Globus pallidus (tissue), 1 donor: ENCODE measurements at regions not wholly inside any gene's neighbourhood (a gene's known extent, or its start where the extent isn't known, plus 50 kb on each side); places are given as distances from the start of the nearest gene placed in this dataset.
A peak's percentile ranks its signal among the peaks of the same experiment; 100 is the strongest.
"Not testable (repeated sequence)": the region's sequence is repeated elsewhere in the genome, so short reads cannot be mapped to it uniquely, and the experiment has no call there.

Experiments used
- DNase-seq: peaks from one replicate; pipeline ENCODE4 v3.0.0-alpha.2; 2015; ENCODE audit warnings: low spot score

DNA sequence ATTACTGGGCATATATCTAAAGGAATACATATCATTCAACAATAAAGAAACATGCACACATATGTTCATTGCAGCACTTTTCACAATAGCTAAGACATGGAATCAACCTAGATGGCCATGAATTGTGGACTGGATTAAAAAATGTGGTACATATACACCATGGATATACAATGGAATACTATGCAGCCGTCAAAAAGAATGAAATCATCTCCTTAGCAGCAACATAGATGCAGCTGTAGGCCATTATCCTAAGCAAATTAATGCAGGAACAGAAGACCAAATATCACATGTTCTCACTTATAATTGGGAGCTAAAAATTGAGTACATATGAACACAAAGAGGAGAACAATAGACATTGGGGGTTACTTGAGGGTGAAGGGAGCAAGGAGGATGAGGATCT is 175.6 kb downstream of the POLR1F start:
- DNase-seq = no peak

DNA sequence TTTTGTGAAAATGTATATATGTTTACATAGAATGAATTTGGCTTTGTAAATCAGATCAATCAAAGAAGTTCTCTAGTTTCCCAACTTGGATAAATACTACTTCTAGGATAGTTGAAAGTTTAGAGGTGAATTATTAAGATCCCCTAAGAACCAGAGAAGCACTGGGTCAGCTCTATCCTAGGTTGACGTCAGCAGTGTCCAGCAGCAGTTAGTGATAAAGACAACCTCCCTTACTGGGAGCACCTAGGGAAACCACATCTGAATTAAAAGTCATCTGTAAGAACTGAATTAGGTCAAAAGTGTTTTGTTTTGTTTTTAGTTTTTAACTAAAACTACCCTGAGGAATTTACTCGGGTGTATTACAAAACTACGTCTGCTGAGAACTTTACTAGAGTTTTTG is 178.0 kb downstream of the POLR1F start:
- DNase-seq = no peak

DNA sequence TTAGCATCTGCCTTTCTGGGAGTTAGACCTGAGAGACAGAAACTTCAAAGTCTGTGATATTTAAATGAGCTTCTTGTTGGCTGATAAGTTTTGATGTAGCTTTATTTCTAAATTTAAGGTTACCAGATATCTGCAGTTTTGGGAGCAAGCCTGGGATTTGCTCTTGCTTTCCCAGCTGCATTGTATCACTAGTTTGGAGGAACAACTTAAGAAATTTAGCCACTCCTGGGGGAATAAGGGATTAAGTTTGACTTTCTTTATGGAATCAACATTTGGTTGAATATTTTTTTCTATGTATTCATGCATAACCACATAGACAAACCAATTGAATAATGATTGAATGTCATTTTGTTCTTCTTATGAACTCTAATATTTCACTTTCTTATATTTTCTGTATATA is 178.6 kb downstream of the POLR1F start:
- DNase-seq = no peak

DNA sequence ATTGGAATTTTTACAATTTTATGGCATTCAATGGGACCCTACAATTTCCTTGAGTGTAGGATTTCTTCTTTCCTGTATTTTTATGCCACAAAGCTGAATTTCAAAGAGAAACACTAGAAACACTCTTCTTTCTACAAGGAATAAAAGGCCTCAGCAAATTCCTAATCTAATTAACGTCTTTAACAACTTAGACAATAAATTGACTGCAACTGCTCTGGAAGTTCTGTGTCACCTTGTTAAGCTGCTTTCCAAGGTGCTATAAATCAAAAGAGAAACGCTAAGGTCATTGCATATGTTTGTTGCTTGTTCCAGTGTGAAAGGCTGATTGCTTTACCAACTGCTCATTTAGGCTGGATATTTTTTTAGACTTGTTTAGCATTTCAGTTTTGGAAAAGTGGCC is 182.2 kb downstream of the POLR1F start:
- DNase-seq = no peak

DNA sequence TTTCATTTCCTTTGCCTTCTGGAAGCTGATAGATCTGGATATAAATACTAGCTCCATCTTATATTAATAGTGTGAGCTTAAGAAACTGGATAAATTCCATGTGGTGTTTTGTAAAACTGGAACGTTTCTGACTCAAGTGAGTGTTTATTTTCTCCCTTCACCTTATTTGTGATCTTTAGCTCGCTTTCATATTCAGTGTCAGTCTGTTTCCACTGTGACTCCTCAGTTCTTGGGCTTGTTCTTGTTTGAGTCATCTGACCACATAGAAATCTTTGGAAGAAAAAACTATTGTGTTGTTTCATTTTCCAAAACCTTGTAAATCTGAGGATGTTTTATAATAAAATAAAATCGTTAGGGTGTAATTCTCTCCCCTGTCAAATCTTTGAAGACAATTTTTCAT is 186.4 kb downstream of the POLR1F start:
- DNase-seq = no peak

DNA sequence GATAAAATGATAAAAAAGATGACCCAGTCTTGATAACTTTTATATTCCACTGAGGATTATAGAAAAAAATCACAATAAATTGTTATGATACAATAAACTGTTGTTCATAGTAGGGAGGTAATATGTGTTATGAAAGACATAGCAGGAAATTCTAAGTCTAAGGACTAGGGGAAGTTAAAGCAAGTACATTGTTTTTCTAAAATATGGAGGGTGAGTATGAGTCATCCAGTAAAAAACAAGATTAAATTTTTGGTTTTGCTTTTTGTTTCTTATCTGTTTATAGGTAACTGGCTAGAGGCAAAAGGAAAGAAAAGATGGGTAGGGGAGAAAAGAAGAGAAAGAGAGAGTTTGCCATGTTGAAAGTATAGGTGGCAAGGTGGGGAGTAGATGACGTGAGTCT is 188.4 kb downstream of the POLR1F start:
- no peak for DNase-seq

DNA sequence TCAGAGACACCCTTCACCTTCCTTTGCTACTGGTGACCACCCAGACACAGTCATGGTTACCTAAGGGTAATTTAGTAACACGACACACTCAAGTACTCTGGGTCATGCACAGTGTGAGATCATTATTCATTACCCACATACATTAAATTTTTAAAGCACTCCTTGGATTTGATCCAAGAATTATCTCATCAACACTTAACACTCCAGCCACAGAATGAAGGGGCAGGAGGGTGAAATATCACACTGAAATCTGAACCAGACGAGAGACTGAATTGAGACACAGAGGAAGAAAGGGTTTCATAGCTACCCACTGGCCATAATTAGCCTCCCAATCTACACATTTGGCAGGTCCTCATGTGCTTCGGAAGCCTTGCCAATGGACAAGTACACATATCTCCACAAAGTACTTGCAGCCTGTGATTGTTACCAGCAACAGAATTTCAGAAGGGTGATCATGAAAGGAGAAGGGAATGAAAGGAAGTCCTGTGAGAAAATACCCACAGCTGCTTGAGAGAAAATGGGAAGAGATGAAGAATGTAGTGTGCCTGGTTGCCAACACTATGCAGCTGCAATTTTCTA is 189.3 kb downstream of the POLR1F start:
- peak; percentile 7 for DNase-seq

DNA sequence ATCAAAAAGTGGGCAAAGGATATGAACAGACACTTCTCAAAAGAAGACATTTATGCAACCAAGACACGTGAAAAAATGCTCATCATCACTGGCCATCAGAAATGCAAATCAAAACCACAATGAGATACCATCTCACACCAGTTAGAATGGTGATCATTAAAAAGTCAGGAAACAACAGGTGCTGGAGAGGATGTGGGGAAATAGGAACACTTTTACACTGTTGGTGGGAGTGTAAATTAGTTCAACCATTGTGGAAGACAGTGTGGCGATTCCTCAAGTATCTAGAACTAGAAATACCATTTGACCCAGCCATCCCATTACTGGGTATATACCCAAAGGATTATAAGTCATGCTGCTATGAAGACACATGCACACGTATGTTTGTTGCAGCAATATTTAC is 191.3 kb downstream of the POLR1F start:
- DNase-seq = not testable (repeated sequence)

DNA sequence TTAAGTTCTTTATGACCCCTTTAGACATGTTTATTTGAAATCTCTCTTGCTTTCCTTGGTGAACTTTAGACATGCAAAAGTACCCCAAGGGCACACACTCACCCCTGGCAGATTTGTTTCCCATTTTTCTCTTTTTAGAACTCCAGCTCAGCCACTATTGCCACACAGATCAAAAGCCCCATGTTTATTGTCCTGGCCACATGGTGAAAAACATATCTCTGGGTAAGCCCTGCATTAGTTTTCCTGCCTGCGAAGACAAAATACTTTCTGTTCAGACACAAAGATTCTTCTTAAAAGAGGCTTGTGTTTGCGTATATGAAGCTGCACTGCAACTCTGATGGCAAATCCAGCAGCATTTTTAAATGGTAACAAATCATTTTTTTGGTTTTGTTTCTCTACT is 200.0 kb downstream of the POLR1F start:
- no peak for DNase-seq

DNA sequence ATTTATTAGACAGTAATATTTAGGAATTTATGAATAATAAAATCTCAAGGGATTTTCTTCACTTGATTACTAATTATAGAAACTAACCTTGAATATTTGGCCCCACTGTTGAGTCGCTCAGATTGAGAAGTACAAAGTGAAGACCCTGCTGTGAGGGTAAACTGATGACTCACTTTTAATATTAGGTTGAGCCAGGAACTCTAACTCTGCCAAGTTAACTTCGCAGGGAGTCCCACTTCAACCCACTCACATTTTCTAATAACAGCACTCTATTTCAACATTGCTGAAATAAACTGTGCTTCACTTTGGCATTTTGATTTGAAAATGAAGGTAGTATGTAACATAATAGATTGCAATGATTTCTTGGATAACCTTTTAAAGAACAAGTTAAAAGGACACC is 200.7 kb downstream of the POLR1F start:
- no peak for DNase-seq

DNA sequence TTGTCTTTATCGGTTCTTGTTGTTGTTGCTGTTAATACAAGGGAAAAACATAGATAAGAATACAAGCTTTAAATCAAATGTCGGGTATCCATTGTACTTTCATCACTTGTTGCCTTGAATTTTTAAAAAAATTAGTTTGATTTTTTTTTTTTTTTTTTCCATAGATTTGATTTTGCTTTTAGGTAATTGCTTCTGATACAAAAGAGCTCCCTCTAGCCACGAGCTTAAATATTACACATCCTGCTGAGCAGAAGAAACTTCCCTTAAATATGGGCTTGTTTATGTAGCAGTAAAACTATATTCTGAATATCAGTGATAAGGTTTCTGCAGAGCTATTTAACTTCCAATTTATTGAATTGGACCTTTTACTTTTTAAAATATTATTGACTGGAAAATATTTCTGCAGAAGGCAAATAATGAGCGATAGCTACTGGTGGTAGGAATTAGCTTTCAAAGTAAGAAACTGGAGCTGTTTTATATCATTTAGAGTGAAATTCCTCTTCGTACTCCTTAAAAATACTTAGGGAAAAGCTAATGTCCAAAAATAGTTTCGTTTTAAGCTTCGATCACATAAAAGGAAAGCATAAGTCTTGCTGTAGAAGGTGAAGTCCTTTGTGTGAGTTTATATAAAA is 216.9 kb downstream of the POLR1F start:
- DNase-seq = peak; percentile 15

DNA sequence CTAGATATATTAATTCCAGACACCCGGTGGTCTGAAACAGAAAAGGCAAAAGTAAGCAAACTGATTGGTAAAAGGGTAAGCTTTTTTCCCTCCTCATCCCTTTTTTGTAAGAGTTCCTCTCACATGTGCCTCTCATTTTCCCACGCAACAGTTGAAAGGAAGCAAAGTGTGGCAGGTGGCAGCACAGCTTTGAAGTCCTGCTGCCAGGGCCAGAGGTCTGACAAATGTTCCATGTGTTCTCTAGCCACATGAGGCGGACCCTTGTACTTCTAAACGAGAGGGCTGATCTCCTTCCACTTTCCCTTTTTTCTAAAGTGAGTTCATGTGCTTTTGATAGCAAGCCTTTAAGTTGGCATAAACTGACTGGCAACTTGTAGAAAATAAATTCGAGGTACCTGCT is 217.5 kb downstream of the POLR1F start:
- no peak for DNase-seq

DNA sequence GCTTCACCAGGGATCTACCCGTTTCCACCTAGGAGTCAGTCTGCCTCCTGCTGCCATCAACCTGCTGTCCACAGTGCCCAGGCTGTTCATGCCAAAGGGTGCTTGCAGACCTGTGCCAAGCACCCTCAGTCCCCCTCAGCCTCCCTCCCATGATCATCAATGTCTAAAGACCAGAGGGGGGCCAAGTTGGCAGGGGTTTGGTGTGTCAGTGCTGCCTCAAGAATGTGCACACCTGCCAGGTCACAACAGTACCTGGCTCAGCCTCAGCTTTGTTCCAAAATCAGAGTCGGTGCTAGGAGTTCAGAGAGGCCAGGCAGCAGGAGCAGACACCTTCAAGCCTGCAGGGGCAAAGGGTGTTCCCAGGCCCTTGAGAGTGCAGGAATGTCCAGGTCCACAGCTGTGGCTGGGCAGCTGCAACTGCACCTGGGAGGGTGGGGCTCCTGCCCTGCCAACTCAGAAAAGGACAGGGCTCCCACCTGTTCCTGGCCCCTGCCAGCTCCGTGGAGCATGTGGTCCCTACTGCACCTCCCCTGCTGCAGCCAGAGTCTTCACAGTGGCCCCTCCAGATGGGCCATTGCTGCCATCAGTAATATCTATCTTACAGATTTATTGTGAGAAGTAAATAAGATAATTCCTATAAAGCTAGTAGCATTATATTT is 219.5 kb downstream of the POLR1F start:
- no peak for DNase-seq

DNA sequence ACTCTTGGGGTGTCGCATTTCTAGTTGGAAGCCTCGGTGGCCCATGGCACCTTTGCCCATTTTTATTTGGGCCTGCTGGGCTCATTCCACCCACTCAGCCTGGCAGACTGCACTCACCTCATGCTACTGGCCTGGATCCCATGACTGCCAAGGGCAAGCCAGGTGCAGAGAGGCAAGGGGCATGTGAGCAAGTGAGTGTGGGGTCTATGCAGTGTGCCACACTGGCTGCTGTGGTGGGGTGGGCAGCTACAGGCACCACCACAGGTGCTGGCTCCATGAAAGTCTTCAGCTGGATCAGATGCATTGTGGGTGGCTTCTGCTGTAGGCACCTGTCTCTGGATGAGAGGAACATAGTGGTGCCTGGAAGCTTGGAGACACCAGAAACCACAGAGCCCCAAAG is 220.8 kb downstream of the POLR1F start:
- DNase-seq = no peak

DNA sequence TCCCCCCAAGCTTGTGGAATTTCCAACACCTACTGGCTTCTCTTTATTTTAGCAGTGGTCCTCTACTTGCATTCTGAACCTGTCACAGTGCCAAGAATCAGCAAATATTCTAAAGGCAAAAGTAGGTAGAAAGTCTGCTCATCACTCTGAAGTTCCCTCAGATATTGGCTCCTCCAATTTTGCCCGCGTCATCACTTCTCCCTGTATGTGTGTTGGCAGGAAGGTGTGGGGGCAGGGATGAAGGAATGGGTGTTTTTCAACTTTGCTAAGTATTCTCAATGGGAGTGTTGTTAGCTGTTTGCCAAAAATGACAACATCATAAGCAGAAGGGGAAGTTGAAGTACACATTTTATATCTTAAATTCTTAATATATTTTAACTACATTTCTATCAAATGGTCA is 226.2 kb downstream of the POLR1F start:
- no peak for DNase-seq

DNA sequence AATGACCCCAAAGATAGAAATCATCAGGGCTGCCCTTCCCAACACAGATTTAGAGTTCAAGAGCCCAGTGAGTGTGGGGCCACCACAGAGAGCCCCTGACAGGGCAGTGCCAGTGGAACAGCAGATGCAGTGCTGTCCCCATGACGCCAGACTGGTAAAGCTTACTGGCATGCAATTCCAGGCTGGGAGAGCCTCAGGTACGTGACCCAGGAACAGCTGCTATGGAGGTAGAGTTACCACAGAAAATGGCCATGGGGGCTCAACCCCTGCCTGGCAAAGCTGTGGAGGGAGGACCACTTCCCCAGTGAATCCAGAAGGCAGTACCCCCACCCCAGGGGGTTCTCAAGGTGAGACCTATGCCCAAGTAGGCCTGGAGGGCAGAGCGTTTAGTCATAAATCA is 228.5 kb downstream of the POLR1F start:
- no peak for DNase-seq

DNA sequence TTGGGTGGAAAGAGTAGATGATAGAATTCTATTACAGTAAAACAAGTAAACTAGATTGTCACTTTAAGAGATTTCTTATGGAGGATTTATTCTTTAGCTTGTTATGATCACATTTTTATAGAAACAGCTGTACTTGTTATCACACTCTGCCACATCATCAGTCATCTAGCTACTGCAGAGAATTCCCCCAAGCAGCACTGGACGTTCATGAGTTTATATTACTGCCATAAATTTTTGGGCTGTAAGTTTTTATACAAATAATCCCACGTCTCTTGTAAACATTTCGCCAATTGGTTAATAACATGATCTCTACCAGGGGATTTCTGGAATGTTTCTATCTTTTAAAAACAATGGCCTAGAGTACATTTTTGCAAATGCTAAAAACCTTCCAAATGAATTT is 238.8 kb downstream of the POLR1F start:
- no peak for DNase-seq

DNA sequence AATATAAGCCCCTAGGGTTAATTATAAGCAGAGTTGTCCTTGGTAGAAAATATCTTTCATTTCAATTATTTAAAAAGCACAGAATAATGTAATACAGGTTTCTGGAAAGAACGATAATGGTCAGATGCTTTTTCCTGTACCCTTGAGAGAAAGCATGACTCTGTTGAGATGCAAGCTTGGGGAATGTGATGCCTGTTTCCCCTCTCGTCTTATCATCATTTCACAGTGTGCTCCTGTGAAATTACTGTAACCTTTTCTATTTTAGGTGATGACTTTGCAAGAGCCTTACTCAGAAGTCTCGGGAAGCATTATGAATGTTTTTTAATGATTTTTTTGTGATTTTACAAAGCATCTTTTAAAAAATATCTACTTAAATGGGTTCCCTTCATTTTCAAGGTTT is 243.0 kb downstream of the POLR1F start:
- DNase-seq = no peak

DNA sequence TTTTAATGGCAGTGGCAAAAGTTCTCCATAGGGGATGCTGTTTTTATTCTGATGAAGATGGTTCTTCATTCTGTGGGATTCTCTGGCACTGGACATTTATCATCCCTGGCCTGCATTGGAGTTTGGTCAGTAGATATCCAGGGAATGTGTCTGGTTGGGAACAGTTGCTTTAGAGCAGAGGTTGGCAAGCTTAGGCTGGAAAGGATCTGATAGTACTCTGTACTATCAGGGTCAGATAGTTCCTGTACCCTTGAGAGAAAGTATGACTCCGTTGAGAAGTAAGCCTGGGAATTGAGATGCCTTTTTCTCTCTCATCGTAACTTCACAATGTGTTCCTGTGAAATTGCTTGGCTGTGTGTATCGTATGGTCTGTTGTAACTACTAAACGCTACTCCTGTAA is 244.1 kb downstream of the POLR1F start:
- DNase-seq = no peak

DNA sequence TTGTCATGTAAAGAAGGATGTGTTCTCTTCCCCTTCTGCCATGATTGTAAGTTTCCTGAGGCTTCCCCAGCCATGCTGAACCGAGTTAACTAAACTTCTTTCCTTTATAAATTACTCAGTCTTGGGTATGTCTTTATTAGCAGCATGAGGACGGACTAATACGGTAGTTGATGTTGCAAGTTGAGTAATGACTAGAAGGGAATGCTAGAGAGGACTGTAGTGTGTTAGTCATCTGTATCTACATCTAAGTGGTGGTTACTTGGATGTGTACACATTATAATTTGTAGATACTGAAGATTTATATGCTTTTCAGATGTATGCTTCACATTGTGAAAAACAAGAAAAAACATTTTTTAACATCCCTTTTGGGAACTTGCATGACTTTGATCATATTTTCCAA is 244.6 kb downstream of the POLR1F start:
- no peak for DNase-seq

DNA sequence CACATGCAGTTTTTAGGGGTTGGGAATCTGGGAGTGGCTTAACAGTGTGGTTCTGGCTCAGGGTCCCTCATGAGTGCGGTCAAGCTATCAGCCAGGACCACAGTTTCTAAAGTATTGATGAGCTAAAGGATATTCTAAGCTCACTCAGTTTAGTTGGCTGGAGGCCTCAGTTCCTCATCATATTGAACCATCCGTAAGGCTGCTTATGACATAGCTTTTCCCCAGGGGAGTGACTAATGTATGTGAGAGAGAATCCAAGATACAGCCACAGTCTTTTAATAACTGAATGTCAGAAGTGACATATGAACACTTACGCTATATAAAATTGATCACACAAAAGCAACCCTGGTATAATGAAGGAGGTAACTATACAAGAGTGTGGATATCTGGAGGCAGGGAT is 245.3 kb downstream of the POLR1F start:
- no peak for DNase-seq

DNA sequence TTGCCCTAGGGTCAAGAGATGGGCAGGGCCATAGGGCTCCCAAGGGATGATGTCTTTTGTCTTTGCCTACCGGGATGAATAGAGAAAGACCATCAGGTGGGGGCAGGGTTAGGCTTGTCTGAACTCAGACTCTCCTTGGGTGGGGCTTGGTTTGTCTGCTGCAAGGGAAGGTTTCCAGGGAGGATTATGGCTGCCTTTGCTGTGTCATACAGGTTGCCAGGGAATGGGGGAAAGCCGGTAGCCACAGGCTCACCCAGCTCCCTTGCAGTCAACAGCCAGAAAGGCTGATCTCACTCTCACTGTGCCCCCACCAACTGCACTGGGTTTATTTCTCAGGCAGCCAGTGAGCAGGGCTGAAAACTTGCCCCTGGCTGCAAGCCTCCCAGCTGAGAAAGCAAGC is 253.2 kb downstream of the POLR1F start:
- DNase-seq = no peak

DNA sequence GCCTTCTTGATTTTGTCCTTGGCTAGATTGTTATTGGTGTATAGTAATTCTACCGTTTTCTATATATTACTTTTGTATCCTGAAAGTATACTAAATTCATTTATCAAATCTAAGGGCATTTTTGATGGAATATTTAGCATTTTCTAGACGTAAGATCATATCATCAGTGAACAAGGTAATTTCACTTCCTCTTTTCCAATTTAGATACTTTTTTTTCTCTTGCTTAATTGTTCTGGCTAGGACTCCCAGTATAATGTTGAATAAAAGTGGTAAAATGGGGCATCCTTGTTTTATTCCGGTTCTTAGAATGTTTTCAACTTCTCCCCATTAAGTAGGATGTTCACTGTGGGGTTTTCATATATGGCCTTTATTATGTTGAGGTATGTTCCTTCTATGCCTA is 260.7 kb downstream of the POLR1F start:
- no peak for DNase-seq
